Upper lobe of left lung (tissue), 6 donors: ENCODE measurements at regions not wholly inside any gene's neighbourhood (a gene's known extent, or its start where the extent isn't known, plus 50 kb on each side); places are given as distances from the start of the nearest gene placed in this dataset.
A peak's percentile ranks its signal among the peaks of the same experiment; 100 is the strongest.

Experiments used
- ATAC-seq, 2 donors: fragments of 200-7000 bp; cut with Tn5 transposase; one replicate each; pipeline ENCODE4 v1.9.1; 2022; ENCODE audit warnings: mild to moderate bottlenecking in 2 of 2, moderate library complexity in 2 of 2; ENCODE audit not compliant: low FRiP score in 2 of 2
- DNase-seq, 2 donors: peaks; one replicate each; pipeline ENCODE4 v3.0.0-alpha.2; 2019 to 2020
- H3K27ac ChIP-seq, 4 donors: fragments of 200-600 bp; sonication (generic); one replicate each; pipeline ENCODE4 v1.5.1; 2016 to 2019
- H3K27me3 ChIP-seq, 4 donors: fragments of 200-600 bp; sonication (generic); one replicate each; pipeline ENCODE4 v1.5.1; 2017 to 2019
- H3K36me3 ChIP-seq, 4 donors: fragments of 200-600 bp; sonication (generic); one replicate each; pipeline ENCODE4 v1.5.1; 2016 to 2019
- H3K4me1 ChIP-seq, 4 donors: fragments of 200-600 bp; sonication (generic); one replicate each; pipeline ENCODE4 v1.5.1; 2018 to 2019
- H3K4me3 ChIP-seq, 4 donors: fragments of 200-600 bp; sonication (generic); one replicate each; pipeline ENCODE4 v1.5.1; 2017 to 2019; ENCODE audit warnings: mild to moderate bottlenecking in 2 of 4, moderate library complexity in 1 of 4
- H3K9me3 ChIP-seq, 4 donors: fragments of 200-600 bp; sonication (generic); one replicate each; pipeline ENCODE4 v1.5.1; 2018 to 2019
- EP300 ChIP-seq, 4 donors: sonication (generic); formaldehyde crosslinking; IDR thresholded peaks; one replicate each; pipeline ENCODE4 v1.5.1; 2017; ENCODE audit warnings: antibody characterized with exemption in 4 of 4, control low read depth in 2 of 4
- POLR2A ChIP-seq, 4 donors: fragments of 450-650 bp; IDR thresholded peaks; one replicate each; pipeline ENCODE4 v1.5.1; 2016 to 2017; ENCODE audit warnings: antibody characterized with exemption in 4 of 4, mild to moderate bottlenecking in 2 of 4
- POLR2AphosphoS5 ChIP-seq, 2 donors: sonication (generic); formaldehyde crosslinking; IDR thresholded peaks; one replicate each; pipeline ENCODE4 v1.5.1; 2017; ENCODE audit warnings: antibody characterized with exemption in 2 of 2
- WGBS, 2 donors: methylation state at CpG; one replicate each; pipeline ENCODE4 v1.1.5; 2017 to 2018; 5-methylcytosine and 5-hydroxymethylcytosine counted together
- TF ChIP-seq, protein P1 (sequence below), 6 experiments: fragments of 450-650 bp in 4 of 6; fragments of 200-600 bp in 2 of 6; sonication (generic) in 2 of 6; IDR thresholded peaks; one replicate each; pipeline ENCODE4 v1.5.1; 2016 to 2019; ENCODE audit warnings: antibody characterized with exemption in 6 of 6
- donor health status: DM: no; HTN: no; CAD: no; lungs with moderate emphysema.
- donor health status: DM: no; HTN: yes; CAD: no; lungs with severe emphysema.

DNA sequence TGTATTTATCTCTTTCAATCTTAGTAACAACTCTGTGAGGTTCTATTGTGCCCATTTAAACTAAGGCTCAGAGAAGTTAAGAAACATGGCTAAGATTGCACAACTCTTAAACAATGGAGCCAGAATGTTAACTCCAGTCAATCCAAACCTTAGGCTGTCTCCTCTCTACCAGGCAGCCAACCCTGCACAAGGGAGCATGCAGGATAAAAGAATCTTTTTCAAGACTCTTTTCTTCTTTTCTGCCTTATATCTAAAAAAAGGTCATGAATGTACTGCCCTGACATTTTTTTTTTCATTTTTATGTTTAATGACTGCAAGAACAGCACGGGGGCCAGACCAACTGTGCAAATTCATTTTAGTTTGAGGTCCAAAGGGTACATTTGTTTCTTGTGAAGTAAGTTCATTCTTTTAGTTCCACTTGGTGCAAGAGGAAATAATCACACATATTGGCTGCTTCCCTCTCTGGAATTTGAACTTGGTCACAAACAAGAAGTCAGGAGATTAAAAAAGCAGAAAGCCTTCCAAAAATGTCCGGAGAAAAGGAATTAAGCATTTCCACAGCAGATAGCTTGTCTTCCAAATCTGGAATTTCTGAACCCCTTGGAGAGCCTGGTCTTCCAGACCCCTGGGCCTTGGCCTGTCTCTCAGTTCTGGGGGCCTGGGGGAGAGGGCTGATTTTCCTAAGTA, 96.0 kb upstream of the RIOK3 start:
- no peaks in the 10 kb centered on the region for H3K9me3 ChIP-seq
- no peak overlapping the region for H3K4me3 ChIP-seq
- H3K27ac ChIP-seq = peak overlapping the region in 3 of 4 donors; percentile 30 to 72 (median 72)
- no peaks in the 10 kb centered on the region for H3K27me3 ChIP-seq
- peaks cover 23 to 32% (median 27%) of the 10 kb centered on the region in 4 donors for H3K4me1 ChIP-seq
- TF ChIP-seq, protein P1, sequence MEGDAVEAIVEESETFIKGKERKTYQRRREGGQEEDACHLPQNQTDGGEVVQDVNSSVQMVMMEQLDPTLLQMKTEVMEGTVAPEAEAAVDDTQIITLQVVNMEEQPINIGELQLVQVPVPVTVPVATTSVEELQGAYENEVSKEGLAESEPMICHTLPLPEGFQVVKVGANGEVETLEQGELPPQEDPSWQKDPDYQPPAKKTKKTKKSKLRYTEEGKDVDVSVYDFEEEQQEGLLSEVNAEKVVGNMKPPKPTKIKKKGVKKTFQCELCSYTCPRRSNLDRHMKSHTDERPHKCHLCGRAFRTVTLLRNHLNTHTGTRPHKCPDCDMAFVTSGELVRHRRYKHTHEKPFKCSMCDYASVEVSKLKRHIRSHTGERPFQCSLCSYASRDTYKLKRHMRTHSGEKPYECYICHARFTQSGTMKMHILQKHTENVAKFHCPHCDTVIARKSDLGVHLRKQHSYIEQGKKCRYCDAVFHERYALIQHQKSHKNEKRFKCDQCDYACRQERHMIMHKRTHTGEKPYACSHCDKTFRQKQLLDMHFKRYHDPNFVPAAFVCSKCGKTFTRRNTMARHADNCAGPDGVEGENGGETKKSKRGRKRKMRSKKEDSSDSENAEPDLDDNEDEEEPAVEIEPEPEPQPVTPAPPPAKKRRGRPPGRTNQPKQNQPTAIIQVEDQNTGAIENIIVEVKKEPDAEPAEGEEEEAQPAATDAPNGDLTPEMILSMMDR (IDR thresholded peaks at IDR 0.05) = no peak
- TF ChIP-seq POLR2A (IDR thresholded peaks at IDR 0.05) = no peak
- no peak for TF ChIP-seq EP300 (IDR thresholded peaks at IDR 0.05)
- no peak for TF ChIP-seq POLR2AphosphoS5 (IDR thresholded peaks at IDR 0.05)
- H3K36me3 ChIP-seq = no peaks in the 10 kb centered on the region
- 48 to 61% methylated on average over 2 of the region's 2 CpGs for WGBS, 2 donors
- ATAC-seq (peak in 1 of 2 donors; percentile 62), DNase-seq (no peak)

DNA sequence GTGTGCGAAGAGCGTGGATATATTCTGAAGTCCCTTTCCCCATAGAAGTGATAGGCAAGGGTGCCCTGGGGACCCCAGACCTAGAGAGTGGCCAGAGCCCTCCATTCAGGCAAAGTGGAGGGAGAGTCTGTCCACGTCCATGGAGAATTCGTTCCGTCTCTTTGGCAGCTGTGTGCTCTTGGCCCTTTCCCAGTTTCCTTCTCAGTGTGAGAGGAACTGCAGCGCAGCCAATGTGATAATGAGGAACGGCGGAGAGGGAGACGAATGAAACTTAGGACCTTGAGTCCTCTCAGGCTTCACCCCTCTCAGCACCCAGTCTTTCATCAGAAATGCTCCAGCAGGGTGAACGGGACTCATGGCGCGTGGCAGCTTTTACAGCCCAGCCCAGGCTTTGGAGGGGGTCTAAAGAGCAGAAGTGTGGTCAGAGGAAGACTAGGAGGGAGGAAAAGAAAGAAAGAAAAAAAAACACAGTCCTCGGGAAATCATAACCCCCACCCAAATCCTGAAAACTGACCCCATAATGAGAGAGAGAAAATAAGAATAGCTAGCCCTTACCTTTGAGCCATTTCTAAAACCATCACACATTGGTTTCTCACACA, 95.0 kb upstream of the RIOK3 start:
- peak in 1 of 2 donors; percentile 57 for DNase-seq
- Histone ChIP-seq H3K4me1 (peaks cover 23 to 32% (median 27%) of the 10 kb centered on the region in 4 donors), H3K36me3 (no peaks in the 10 kb centered on the region), H3K27me3 (no peaks in the 10 kb centered on the region), H3K4me3 (peak overlapping the region in 2 of 4 donors; percentile 16 to 25), H3K9me3 (no peaks in the 10 kb centered on the region), H3K27ac (peak overlapping the region; percentile 30 to 72 (median 70))
- WGBS, 2 donors = 34 to 45% methylated on average over 13 of the region's 13 CpGs
- ATAC-seq = peak in 1 of 2 donors; percentile 69
- peak in 1 of 4 donors; percentile 27 for TF ChIP-seq POLR2A (IDR thresholded peaks at IDR 0.05)
- no peak for TF ChIP-seq POLR2AphosphoS5 (IDR thresholded peaks at IDR 0.05)

DNA sequence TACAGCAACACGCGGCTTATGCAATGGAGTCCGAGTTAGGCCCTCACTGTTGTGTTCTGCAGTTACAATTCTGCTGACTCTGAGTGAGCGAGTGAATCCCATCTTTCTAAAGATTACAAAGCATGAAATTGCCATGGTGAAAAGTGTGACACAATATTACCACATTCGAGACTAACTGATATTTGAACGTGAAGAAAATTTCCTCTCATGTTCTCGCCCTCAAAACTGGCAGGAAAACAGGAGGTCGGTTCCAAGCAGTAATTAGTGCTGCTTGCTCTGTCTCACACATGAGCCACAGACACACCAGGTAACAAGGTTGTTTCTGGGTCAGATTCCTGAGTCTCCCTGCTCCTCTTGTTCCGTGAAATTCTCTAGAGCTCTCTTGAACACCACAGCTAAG, 93.7 kb upstream of the RIOK3 start:
- TF ChIP-seq POLR2A (IDR thresholded peaks at IDR 0.05) (no peak), EP300 (IDR thresholded peaks at IDR 0.05) (no peak), POLR2AphosphoS5 (IDR thresholded peaks at IDR 0.05) (no peak)
- TF ChIP-seq, protein P1 (IDR thresholded peaks at IDR 0.05) = no peak
- ATAC-seq (no peak), DNase-seq (no peak)
- H3K9me3 ChIP-seq = no peaks in the 10 kb centered on the region
- no peak overlapping the region for H3K4me3 ChIP-seq
- no peak overlapping the region for H3K27ac ChIP-seq
- H3K27me3 ChIP-seq = no peaks in the 10 kb centered on the region
- H3K4me1 ChIP-seq = peaks cover 23 to 32% (median 27%) of the 10 kb centered on the region in 4 donors
- WGBS, 2 donors = 73 to 82% methylated on average over 9 of the region's 9 CpGs
- H3K36me3 ChIP-seq = no peaks in the 10 kb centered on the region

DNA sequence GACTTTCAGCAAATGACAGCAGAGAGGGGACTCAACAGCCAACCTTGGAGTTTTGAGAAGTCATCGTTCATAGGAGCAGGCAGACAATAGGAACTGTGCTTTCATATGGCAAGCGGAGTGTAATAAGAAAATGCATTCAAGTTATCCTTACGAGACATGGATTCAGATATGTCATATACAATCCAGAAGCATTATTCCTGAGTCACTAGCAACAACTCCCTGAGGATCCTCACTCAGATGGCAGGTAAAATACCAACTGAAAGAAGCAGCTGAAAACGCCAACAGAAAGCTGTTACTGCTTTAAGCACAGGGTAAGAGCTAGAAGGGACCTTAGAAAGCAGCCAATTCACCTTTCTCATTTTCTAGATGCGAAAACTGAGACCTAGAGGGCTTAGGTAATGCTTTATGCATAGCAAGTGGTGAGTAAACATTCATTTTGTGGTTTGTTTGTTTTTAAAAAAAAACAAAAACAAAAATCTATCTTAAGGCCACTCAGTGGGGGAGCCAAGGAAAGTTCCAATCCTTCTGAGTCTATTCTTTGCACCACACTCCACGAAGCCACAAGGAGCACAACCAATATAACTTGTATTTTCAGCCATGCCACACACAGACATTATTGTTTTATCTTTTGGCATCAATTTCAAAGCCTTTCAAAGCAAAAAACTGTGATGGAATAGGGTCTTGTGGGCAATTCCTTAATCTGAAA, 89.1 kb upstream of the RIOK3 start:
- Histone ChIP-seq H3K9me3 (no peaks in the 10 kb centered on the region), H3K27me3 (no peaks in the 10 kb centered on the region), H3K36me3 (no peaks in the 10 kb centered on the region), H3K27ac (no peak overlapping the region), H3K4me3 (no peak overlapping the region), H3K4me1 (peaks cover 0 to 4% (median 1%) of the 10 kb centered on the region in 4 donors)
- TF ChIP-seq, protein P1 (IDR thresholded peaks at IDR 0.05) = no peak
- TF ChIP-seq EP300 (IDR thresholded peaks at IDR 0.05) (no peak), POLR2A (IDR thresholded peaks at IDR 0.05) (no peak)
- DNase-seq (no peak), ATAC-seq (no peak)
- 94 to 95% methylated on average over 6 of the region's 6 CpGs for WGBS, 2 donors

DNA sequence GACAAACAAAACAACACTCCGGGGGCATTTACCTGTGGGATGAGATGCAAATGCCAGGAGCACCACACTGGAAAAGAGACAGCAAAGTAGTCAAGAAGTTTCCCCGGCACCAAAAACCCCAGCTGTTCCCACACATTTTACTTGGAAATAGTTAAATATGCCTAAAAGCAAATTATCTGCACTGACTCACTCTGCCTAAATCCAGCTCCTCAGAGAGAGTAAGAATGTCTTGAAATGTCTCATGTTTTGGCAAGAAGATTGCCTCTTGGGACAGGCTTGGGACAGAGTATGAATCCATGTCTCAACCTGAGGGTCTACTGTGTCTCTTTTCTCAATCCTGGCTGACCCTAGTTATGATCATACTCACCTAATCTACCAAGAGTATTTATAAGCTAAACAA, 87.5 kb upstream of the RIOK3 start:
- H3K4me3 ChIP-seq = no peak overlapping the region
- no peak overlapping the region for H3K27ac ChIP-seq
- H3K36me3 ChIP-seq = no peaks in the 10 kb centered on the region
- H3K4me1 ChIP-seq = no peaks in the 10 kb centered on the region
- no peaks in the 10 kb centered on the region for H3K9me3 ChIP-seq
- DNase-seq (no peak), ATAC-seq (peak in 1 of 2 donors; percentile 89)
- no peaks in the 10 kb centered on the region for H3K27me3 ChIP-seq
- WGBS, 2 donors = 82 to 93% methylated on average over 2 of the region's 2 CpGs
- TF ChIP-seq, protein P1 (IDR thresholded peaks at IDR 0.05) = no peak
- TF ChIP-seq POLR2AphosphoS5 (IDR thresholded peaks at IDR 0.05) (no peak), EP300 (IDR thresholded peaks at IDR 0.05) (no peak), POLR2A (IDR thresholded peaks at IDR 0.05) (no peak)
